Gastrocnemius medialis (tissue), 4 donors: ENCODE measurements at regions not wholly inside any gene's neighbourhood (a gene's known extent, or its start where the extent isn't known, plus 50 kb on each side); places are given as distances from the start of the nearest gene placed in this dataset.
A peak's percentile ranks its signal among the peaks of the same experiment; 100 is the strongest.

Source experiments
- CTCF ChIP-seq, 5 experiments: fragments of 450-650 bp in 3 of 5; fragments of 200-600 bp in 2 of 5; sonication (generic) in 2 of 5; IDR thresholded peaks in 4 of 5; conservative IDR thresholded peaks in 1 of 5; 1 replicate in 4 of 5; 2 replicates in 1 of 5; pipeline ENCODE4 v1.5.1; 2016 to 2019; ENCODE audit warnings: antibody characterized with exemption in 5 of 5, mild to moderate bottlenecking in 3 of 5, moderate library complexity in 3 of 5
- POLR2A ChIP-seq, 2 donors: fragments of 450-650 bp; IDR thresholded peaks; one replicate each; pipeline ENCODE4 v1.6.1; 2017; ENCODE audit warnings: antibody characterized with exemption in 2 of 2, mild to moderate bottlenecking in 2 of 2, moderate library complexity in 2 of 2

DNA sequence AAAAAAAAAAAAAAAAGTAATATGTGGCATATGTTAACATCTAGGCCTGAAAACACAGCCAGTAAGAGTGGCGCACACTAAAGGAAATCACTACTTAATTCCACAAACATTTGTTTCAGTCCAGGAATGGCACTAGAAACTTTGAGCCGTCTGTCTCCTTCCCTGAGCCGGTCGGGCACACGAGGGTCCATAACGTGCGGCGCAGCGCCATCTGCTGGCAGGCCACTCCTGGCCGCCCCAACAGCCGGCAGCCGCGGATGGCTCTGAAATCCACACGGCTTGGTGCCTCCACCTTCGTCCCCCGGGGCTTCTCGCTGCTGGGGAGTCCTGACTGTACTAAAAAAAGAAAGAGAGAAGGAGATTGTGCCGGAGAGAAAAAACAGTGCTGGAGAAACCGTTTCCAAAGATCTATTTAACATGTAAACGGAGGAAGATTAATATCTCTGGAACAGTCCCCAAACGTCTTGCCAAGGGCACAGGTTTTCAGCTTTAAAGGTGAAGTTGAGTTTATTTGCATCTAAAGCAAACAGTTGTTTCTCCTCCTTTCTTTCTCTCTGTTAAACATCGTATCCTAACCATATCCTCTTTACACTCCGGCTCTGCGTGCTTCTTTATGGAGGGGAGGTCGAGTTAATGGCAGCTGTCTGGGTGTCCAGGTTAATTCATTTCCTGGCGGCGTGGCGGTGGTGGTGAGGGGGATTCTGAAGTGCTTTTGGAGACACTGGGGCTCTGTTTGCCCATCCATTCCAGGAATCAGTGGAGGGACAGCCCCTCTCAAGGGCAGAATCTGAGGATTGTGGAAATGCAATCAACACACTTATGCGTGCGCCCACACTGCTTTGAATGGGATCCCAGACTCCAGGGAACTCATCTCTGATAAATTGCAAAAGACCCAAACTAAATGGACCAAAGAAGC, 611.3 kb upstream of the SALL1 start:
- TF ChIP-seq CTCF (IDR thresholded peaks at IDR 0.05 in 4 of 5, conservative IDR thresholded peaks at IDR 0.05 in 1 of 5) (peak in 3 of 5 experiments; percentile 31 to 56 (median 49)), POLR2A (IDR thresholded peaks at IDR 0.05) (no peak)
